Osteoblast (primary cell): ENCODE measurements at regions not wholly inside any gene's neighbourhood (a gene's known extent, or its start where the extent isn't known, plus 50 kb on each side); places are given as distances from the start of the nearest gene placed in this dataset.
"Not testable (repeated sequence)": the region's sequence is repeated elsewhere in the genome, so short reads cannot be mapped to it uniquely, and the experiment has no call there.

Experiments used
- DNase-seq: peaks from one replicate; pipeline ENCODE4 v3.0.0; 2011; ENCODE audit warnings: low spot score, mixed read lengths; ENCODE audit not compliant: insufficient read length; ENCODE audit errors: missing footprints
- H2AFZ ChIP-seq: 2 replicates; pipeline ENCODE4 v1.6.0; 2011; ENCODE audit warnings: mild to moderate bottlenecking, low read length
- H3K27ac ChIP-seq: 2 replicates; pipeline ENCODE4 v1.5.1; 2011; ENCODE audit warnings: mild to moderate bottlenecking, low read depth, low read length, moderate library complexity
- H3K27me3 ChIP-seq: 2 replicates; pipeline ENCODE4 v1.6.0; 2012; ENCODE audit warnings: mild to moderate bottlenecking, control low read depth, inconsistent platforms, low read length, moderate library complexity; ENCODE audit not compliant: insufficient read depth
- H3K36me3 ChIP-seq: 2 replicates; pipeline ENCODE4 v1.5.1; 2011; ENCODE audit warnings: mild to moderate bottlenecking, low read length, control low read depth, moderate library complexity; ENCODE audit not compliant: insufficient read depth
- H3K4me1 ChIP-seq: 2 replicates; pipeline ENCODE4 v1.5.1; 2011; ENCODE audit warnings: mild to moderate bottlenecking, low read length, control low read depth, moderate library complexity; ENCODE audit not compliant: insufficient read depth
- H3K4me2 ChIP-seq: 2 replicates; pipeline ENCODE4 v1.6.0; 2011; ENCODE audit warnings: mild to moderate bottlenecking, low read length; ENCODE audit not compliant: insufficient read depth
- H3K4me3 ChIP-seq: fragments of 200-600 bp; sonication (generic); 3 replicates; pipeline ENCODE4 v1.5.1; 2012; ENCODE audit warnings: mild to moderate bottlenecking, low read length, inconsistent platforms; ENCODE audit not compliant: insufficient read depth
- H3K79me2 ChIP-seq: 2 replicates; pipeline ENCODE4 v1.6.0; 2012; ENCODE audit warnings: mild to moderate bottlenecking, low read length, control low read depth, inconsistent platforms; ENCODE audit not compliant: insufficient read depth
- H3K9me3 ChIP-seq: 2 replicates; pipeline ENCODE4 v1.5.1; 2011; ENCODE audit warnings: low read depth, low read length, control low read depth
- H4K20me1 ChIP-seq: 2 replicates; pipeline ENCODE4 v1.6.0; 2012; ENCODE audit warnings: mild to moderate bottlenecking, low read length, control low read depth; ENCODE audit not compliant: insufficient read depth
- TF ChIP-seq, protein P1 (sequence below): IDR thresholded peaks from 2 replicates; pipeline ENCODE4 v1.5.1; 2011; ENCODE audit warnings: mild to moderate bottlenecking, low read depth, low read length, moderate library complexity; ENCODE audit errors: extremely low read depth

DNA sequence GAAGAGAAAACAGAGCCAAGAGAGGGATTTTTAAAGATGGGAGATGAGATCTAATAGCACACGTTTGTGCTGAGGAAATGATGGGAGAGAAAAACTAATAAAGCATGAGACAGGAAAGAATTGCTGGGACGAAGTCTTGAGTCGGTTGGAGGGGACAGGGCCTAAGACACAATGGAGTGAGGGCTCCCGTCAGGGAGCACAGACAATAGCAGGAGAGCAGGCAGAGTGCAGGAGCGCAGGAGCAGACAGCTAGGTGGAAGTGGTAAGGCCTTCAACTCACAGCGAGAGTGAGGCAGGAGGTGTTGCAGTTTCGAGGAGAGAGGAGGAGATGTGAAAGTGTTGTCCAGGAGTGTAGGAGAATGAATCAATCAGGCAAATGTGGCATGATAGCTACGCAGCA lies 59.9 kb upstream of the SOX13 start:
- H3K36me3 ChIP-seq = no peaks in the 10 kb centered on the region
- TF ChIP-seq, protein P1, sequence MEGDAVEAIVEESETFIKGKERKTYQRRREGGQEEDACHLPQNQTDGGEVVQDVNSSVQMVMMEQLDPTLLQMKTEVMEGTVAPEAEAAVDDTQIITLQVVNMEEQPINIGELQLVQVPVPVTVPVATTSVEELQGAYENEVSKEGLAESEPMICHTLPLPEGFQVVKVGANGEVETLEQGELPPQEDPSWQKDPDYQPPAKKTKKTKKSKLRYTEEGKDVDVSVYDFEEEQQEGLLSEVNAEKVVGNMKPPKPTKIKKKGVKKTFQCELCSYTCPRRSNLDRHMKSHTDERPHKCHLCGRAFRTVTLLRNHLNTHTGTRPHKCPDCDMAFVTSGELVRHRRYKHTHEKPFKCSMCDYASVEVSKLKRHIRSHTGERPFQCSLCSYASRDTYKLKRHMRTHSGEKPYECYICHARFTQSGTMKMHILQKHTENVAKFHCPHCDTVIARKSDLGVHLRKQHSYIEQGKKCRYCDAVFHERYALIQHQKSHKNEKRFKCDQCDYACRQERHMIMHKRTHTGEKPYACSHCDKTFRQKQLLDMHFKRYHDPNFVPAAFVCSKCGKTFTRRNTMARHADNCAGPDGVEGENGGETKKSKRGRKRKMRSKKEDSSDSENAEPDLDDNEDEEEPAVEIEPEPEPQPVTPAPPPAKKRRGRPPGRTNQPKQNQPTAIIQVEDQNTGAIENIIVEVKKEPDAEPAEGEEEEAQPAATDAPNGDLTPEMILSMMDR = no peak
- no peaks in the 10 kb centered on the region for H3K9me3 ChIP-seq
- H2AFZ ChIP-seq = no peak overlapping the region
- DNase-seq = no peak
- H3K27ac ChIP-seq = no peak overlapping the region
- peaks cover 6% of the 10 kb centered on the region for H3K27me3 ChIP-seq
- H3K4me3 ChIP-seq = no peak overlapping the region
- no peaks in the 10 kb centered on the region for H4K20me1 ChIP-seq
- H3K4me1 ChIP-seq = no peaks in the 10 kb centered on the region
- no peaks in the 10 kb centered on the region for H3K79me2 ChIP-seq
- H3K4me2 ChIP-seq = no peak overlapping the region

DNA sequence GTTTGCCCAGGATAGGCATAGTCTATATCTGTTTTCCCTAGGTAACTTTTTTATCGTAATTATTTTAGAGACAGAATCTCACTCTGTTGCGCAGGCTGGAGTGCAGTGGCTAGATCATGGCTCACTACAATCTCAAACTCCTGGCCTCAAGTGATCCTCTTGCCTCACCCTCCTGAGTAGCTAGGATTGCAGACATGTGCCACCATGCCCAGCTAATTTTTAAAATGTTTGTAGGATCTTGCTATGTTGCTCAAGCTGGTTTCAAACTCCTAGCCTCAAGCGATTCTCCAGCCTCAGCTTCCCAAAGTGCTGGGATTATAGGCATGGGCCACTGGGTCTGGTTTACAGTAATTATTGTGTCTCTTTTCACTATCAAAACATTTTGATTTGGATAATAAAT lies 58.6 kb upstream of the SOX13 start:
- DNase-seq = no peak
- TF ChIP-seq, protein P1 = no peak
- no peaks in the 10 kb centered on the region for H3K4me1 ChIP-seq
- no peak overlapping the region for H3K27ac ChIP-seq
- peaks cover 11% of the 10 kb centered on the region for H3K27me3 ChIP-seq
- no peak overlapping the region for H3K4me3 ChIP-seq
- H3K79me2 ChIP-seq = no peaks in the 10 kb centered on the region
- no peaks in the 10 kb centered on the region for H3K36me3 ChIP-seq
- H3K4me2 ChIP-seq = no peak overlapping the region
- no peak overlapping the region for H2AFZ ChIP-seq
- no peaks in the 10 kb centered on the region for H3K9me3 ChIP-seq
- no peaks in the 10 kb centered on the region for H4K20me1 ChIP-seq

DNA sequence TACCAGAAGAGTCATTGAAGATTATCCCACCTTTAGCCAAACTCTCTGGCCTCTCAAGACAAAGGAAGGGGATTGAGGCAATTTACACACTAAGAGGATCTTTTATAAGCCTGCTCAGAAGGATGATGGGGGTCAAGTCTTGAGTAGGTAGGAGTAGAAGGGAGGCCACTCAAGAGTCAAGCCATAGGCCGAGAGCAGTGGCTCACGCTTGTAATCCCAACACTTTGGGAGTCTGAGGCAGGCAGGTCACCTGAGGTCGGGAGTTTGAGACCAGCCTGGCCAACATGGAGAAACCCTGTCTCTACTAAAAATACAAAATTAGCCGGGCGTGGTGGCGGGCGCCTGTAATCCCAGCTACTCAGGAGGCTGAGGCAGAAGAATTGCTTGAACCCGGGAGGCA lies 58.0 kb upstream of the SOX13 start:
- DNase-seq, H4K20me1 ChIP-seq, H3K4me3 ChIP-seq, H3K9me3 ChIP-seq, H3K4me2 ChIP-seq, H3K27ac ChIP-seq, H3K4me1 ChIP-seq, H3K36me3 ChIP-seq, H3K79me2 ChIP-seq, H2AFZ ChIP-seq: not testable (repeated sequence)
- H3K27me3 ChIP-seq = peaks cover 11% of the 10 kb centered on the region

DNA sequence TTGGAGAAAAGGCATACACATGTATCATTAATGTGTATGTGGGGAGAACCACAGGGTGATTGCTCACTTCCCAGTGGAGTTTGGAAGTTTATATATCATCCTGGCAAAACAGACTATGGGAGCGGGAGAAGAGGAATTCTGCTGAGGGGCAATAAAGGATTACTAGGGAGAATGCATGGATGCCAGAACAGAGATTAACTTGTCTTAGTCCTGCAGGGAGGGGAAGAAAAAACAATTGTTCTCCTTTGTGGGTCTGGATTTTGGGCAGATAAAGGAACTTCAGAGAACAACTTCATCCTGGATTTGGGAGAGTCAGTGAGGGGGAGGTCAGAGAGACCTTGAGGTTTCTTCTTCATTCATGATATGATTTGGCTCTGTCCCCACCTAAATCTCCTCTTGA lies 55.9 kb upstream of the SOX13 start:
- Histone ChIP-seq H3K27me3 (peaks cover 15% of the 10 kb centered on the region), H3K79me2 (no peaks in the 10 kb centered on the region), H3K27ac (no peak overlapping the region), H3K4me2 (no peak overlapping the region), H3K4me1 (no peaks in the 10 kb centered on the region), H3K4me3 (no peak overlapping the region), H3K9me3 (no peaks in the 10 kb centered on the region), H2AFZ (no peak overlapping the region), H4K20me1 (no peaks in the 10 kb centered on the region), H3K36me3 (no peaks in the 10 kb centered on the region)
- TF ChIP-seq, protein P1 = no peak
- DNase-seq = no peak

DNA sequence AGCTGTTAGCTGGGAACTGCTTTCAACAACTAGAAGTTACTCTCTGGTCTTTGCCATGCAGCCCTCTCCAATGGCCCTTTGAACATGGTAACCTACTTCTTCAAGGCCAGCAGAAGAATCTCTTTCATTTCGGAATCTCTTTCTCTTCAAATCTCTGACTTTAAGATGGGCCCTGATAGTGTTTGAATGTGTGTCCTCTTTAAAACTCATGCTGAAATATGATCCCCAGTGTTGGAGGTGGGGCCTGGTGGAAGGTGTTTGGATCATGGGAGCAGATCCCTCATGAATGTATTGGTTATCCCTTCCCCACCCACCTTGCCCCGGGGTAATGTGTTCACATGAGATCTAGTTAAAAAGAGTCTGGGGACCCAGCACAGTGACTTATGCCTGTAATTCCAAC lies 54.5 kb upstream of the SOX13 start:
- Histone ChIP-seq H3K79me2 (no peaks in the 10 kb centered on the region), H3K36me3 (no peaks in the 10 kb centered on the region), H3K9me3 (no peaks in the 10 kb centered on the region), H3K27me3 (peaks cover 17% of the 10 kb centered on the region), H4K20me1 (no peaks in the 10 kb centered on the region), H3K4me2 (no peak overlapping the region), H2AFZ (no peak overlapping the region), H3K4me3 (no peak overlapping the region), H3K4me1 (no peaks in the 10 kb centered on the region), H3K27ac (no peak overlapping the region)
- DNase-seq = no peak
- TF ChIP-seq, protein P1 = no peak
